CD14-positive monocyte (primary cell): ENCODE measurements at regions not wholly inside any gene's neighbourhood (a gene's known extent, or its start where the extent isn't known, plus 50 kb on each side); places are given as distances from the start of the nearest gene placed in this dataset.
"Not testable (repeated sequence)": the region's sequence is repeated elsewhere in the genome, so short reads cannot be mapped to it uniquely, and the experiment has no call there.

ENCODE experiments used
- DNase-seq, 3 donors: peaks; one replicate each; pipeline ENCODE4 v3.0.0-alpha.2; 2011 to 2022
- H2AFZ ChIP-seq: 2 replicates; pipeline ENCODE4 v1.6.0; 2012; ENCODE audit warnings: mild to moderate bottlenecking, low read depth, low read length, inconsistent platforms; ENCODE audit not compliant: insufficient read depth, poor library complexity, severe bottlenecking
- H3K27ac ChIP-seq, 2 donors: 1 replicate in 1 of 2; 2 replicates in 1 of 2; pipeline ENCODE4 v1.5.1; 2012 to 2013; ENCODE audit warnings: low read length in 2 of 2, control low read depth in 1 of 2, inconsistent platforms in 1 of 2, low read depth in 1 of 2, mild to moderate bottlenecking in 1 of 2
- H3K27me3 ChIP-seq, 2 donors: one replicate each; pipeline versions ENCODE4 v1.6.0 to v1.6.1; 2011 to 2013; ENCODE audit warnings: low read length in 2 of 2; ENCODE audit not compliant: control insufficient read depth in 2 of 2, insufficient read depth in 2 of 2
- H3K36me3 ChIP-seq, 2 donors: replicated peaks in 1 of 2; 1 replicate in 1 of 2; 2 replicates in 1 of 2; pipeline versions ENCODE4 v1.5.1 to v1.6.1; 2012 to 2013; ENCODE audit warnings: low read length in 2 of 2, control low read depth in 1 of 2, inconsistent platforms in 1 of 2, mild to moderate bottlenecking in 1 of 2; ENCODE audit not compliant: insufficient read depth in 2 of 2, control insufficient read depth in 1 of 2
- H3K4me1 ChIP-seq, 2 donors: 1 replicate in 1 of 2; 2 replicates in 1 of 2; pipeline versions ENCODE4 v1.5.1 to v1.6.1; 2012 to 2013; ENCODE audit warnings: low read length in 2 of 2, control low read depth in 1 of 2, inconsistent platforms in 1 of 2, mild to moderate bottlenecking in 1 of 2, moderate library complexity in 1 of 2; ENCODE audit not compliant: insufficient read depth in 2 of 2, control insufficient read depth in 1 of 2
- H3K4me2 ChIP-seq: replicated peaks from 2 replicates; pipeline ENCODE3; 2012; ENCODE audit warnings: low read length, moderate library complexity, mild to moderate bottlenecking; ENCODE audit not compliant: poor library complexity, severe bottlenecking; ENCODE audit errors: extremely low read depth
- H3K4me3 ChIP-seq, 3 experiments: fragments of 200-600 bp in 1 of 3; sonication (generic) in 1 of 3; replicated peaks in 1 of 3; 1 replicate in 2 of 3; 2 replicates in 1 of 3; pipeline ENCODE4 v1.5.1; 2011 to 2013; ENCODE audit warnings: low read length in 3 of 3, mild to moderate bottlenecking in 3 of 3, control low read depth in 2 of 3, low read depth in 2 of 3, inconsistent platforms in 1 of 3, moderate library complexity in 1 of 3
- H3K79me2 ChIP-seq: 2 replicates; pipeline ENCODE4 v1.6.0; 2012; ENCODE audit warnings: mild to moderate bottlenecking, control low read depth, inconsistent platforms, low read length, moderate library complexity; ENCODE audit not compliant: insufficient read depth
- H3K9ac ChIP-seq: 2 replicates; pipeline ENCODE4 v1.6.0; 2017; ENCODE audit warnings: low read length, mild to moderate bottlenecking; ENCODE audit not compliant: insufficient read depth, poor library complexity, severe bottlenecking
- H3K9me3 ChIP-seq, 2 donors: replicated peaks in 1 of 2; 1 replicate in 1 of 2; 2 replicates in 1 of 2; pipeline versions ENCODE4 v1.5.1 to v1.6.1; 2012 to 2013; ENCODE audit warnings: low read length in 2 of 2, control low read depth in 1 of 2; ENCODE audit not compliant: control insufficient read depth in 1 of 2, insufficient read depth in 1 of 2
- H4K20me1 ChIP-seq: 2 replicates; pipeline ENCODE4 v1.6.0; 2012; ENCODE audit warnings: mild to moderate bottlenecking, low read length, control low read depth, moderate library complexity; ENCODE audit not compliant: insufficient read depth
- H3K27ac Mint-ChIP-seq, 7 donors: one replicate each; pipeline ENCODE4 v1.8.0; 2020; ENCODE audit warnings: mild to moderate bottlenecking in 7 of 7, mixed read lengths in 7 of 7, moderate library complexity in 6 of 7, inconsistent platforms in 2 of 7
- H3K27me3 Mint-ChIP-seq, 3 donors: one replicate each; pipeline ENCODE4 v1.8.0; 2021 to 2022; ENCODE audit warnings: low read depth in 3 of 3, mild to moderate bottlenecking in 3 of 3, mixed read lengths in 3 of 3, moderate library complexity in 3 of 3, inconsistent platforms in 1 of 3
- H3K36me3 Mint-ChIP-seq, 2 donors: one replicate each; pipeline ENCODE4 v1.8.0; 2020; ENCODE audit warnings: mixed read lengths in 2 of 2, inconsistent platforms in 1 of 2, mild to moderate bottlenecking in 1 of 2
- H3K4me1 Mint-ChIP-seq: one replicate; pipeline ENCODE4 v1.8.0; 2020; ENCODE audit warnings: mild to moderate bottlenecking, mixed read lengths
- H3K4me3 Mint-ChIP-seq, 2 donors: one replicate each; pipeline ENCODE4 v1.8.0; 2020; ENCODE audit warnings: mild to moderate bottlenecking in 2 of 2, mixed read lengths in 2 of 2, moderate library complexity in 1 of 2
- H3K9me3 Mint-ChIP-seq, 7 donors: one replicate each; pipeline ENCODE4 v1.8.0; 2020 to 2022; ENCODE audit warnings: mixed read lengths in 7 of 7, mild to moderate bottlenecking in 6 of 7, moderate library complexity in 6 of 7, inconsistent platforms in 2 of 7
- WGBS: methylation state at CpG from one replicate; pipeline ENCODE4 v1.1.5; 2013; ENCODE audit warnings: missing lambda C conversion rate; ENCODE audit not compliant: insufficient coverage; 5-methylcytosine and 5-hydroxymethylcytosine counted together
- intact Hi-C, 2 donors: fragments of 100-400 bp; cut with micrococcal nuclease; formaldehyde crosslinking; loops; one replicate each; pipeline versions ENCODE4 v1.15.0 to v1.15.1; 2023
- TF ChIP-seq, protein P1 (sequence below): fragments of 200-600 bp; IDR thresholded peaks from one replicate; pipeline ENCODE4 v1.8.0; 2022; ENCODE audit warnings: antibody characterized with exemption, mild to moderate bottlenecking

DNA sequence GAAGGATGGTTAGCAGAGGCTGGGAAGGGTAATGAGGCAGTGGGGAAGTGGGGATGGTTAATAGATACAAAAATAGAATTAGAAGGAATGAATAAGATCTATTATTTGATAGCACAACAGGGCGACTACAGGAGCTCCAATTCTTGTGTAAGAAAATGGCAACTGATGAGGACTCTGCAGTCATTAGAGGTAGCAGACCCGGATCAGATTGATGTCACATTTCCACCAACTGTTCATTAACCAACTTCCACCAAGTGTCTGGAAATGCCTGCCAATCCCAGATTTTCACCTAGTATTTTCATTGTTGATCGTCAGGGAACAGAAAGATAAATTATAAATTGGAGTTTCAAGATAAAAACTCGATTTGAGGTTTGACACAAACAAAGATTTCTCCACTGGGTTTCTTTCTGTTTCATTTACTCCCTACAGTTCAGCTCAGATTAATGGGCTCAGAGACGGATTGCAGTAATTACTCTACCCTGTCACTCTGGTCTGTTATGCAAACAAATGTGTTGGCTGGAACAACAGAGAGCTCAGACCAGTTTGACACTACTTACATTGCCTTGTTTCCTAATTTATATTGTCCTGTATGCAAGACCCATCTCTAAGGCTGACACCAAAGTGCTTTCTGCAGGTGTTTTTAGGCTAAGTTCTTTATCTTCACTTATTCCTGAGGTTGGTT is 909.2 kb upstream of the PRKX start:
- Histone ChIP-seq H3K9me3 (peaks cover 0 to 3% of the 10 kb centered on the region in 2 donors), H3K27me3 (no peaks in the 10 kb centered on the region), H4K20me1 (no peaks in the 10 kb centered on the region), H2AFZ (no peak overlapping the region), H3K4me3 (no peak overlapping the region), H3K9ac (no peak overlapping the region), H3K27ac (no peak overlapping the region), H3K4me1 (no peaks in the 10 kb centered on the region), H3K4me2 (no peak overlapping the region), H3K79me2 (no peaks in the 10 kb centered on the region), H3K36me3 (no peaks in the 10 kb centered on the region)
- H3K27me3 Mint-ChIP-seq = peaks cover 0 to 2% (median 0%) of the 10 kb centered on the region in 3 donors
- intact Hi-C loops = no loop called here
- no CpG with 5 or more reads among the region's 5 CpGs for WGBS
- DNase-seq = no peak
- H3K27ac Mint-ChIP-seq = no peak overlapping the region
- TF ChIP-seq, protein P1, sequence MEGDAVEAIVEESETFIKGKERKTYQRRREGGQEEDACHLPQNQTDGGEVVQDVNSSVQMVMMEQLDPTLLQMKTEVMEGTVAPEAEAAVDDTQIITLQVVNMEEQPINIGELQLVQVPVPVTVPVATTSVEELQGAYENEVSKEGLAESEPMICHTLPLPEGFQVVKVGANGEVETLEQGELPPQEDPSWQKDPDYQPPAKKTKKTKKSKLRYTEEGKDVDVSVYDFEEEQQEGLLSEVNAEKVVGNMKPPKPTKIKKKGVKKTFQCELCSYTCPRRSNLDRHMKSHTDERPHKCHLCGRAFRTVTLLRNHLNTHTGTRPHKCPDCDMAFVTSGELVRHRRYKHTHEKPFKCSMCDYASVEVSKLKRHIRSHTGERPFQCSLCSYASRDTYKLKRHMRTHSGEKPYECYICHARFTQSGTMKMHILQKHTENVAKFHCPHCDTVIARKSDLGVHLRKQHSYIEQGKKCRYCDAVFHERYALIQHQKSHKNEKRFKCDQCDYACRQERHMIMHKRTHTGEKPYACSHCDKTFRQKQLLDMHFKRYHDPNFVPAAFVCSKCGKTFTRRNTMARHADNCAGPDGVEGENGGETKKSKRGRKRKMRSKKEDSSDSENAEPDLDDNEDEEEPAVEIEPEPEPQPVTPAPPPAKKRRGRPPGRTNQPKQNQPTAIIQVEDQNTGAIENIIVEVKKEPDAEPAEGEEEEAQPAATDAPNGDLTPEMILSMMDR = no peak
- no peak overlapping the region for H3K4me3 Mint-ChIP-seq
- H3K9me3 Mint-ChIP-seq = peaks cover 0 to 8% (median 2%) of the 10 kb centered on the region in 7 donors
- no peaks in the 10 kb centered on the region for H3K4me1 Mint-ChIP-seq
- no peaks in the 10 kb centered on the region for H3K36me3 Mint-ChIP-seq

DNA sequence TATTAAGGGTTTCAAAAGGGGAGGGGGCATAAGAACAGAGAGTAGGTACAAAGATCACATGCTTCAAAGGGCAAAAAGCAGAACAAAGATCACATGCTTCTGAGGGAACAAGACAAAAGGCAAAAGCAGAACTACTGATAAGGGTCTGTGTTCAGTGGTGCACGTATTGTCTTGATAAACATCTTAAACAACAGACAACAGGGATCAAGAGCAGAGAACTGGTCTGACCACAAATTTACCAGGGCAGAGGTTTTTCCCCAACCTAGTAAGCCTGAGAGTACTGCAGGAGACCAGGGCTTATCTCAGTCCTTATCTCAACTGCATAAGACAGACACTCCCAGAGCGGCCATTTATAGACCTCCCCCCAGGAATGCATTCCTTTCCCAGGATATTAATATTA is 900.2 kb upstream of the PRKX start:
- H3K36me3 ChIP-seq, H3K4me3 Mint-ChIP-seq, H3K27me3 ChIP-seq, H3K27me3 Mint-ChIP-seq, H3K9ac ChIP-seq, H3K4me2 ChIP-seq, H3K36me3 Mint-ChIP-seq, H3K4me1 ChIP-seq, H3K27ac Mint-ChIP-seq, H2AFZ ChIP-seq, H3K4me3 ChIP-seq, H3K4me1 Mint-ChIP-seq, H3K27ac ChIP-seq, H4K20me1 ChIP-seq, H3K79me2 ChIP-seq, DNase-seq, intact Hi-C loops: not testable (repeated sequence)
- peaks cover 4 to 27% (median 12%) of the 10 kb centered on the region in 7 donors for H3K9me3 Mint-ChIP-seq
- H3K9me3 ChIP-seq = peaks cover 10 to 20% of the 10 kb centered on the region in 2 donors
- WGBS = no CpG with 5 or more reads among the region's 2 CpGs
